GM21381 (cell line): ENCODE measurements at regions not wholly inside any gene's neighbourhood (a gene's known extent, or its start where the extent isn't known, plus 50 kb on each side); places are given as distances from the start of the nearest gene placed in this dataset.

Experiments used
- ATAC-seq: cut with Tn5 transposase; IDR thresholded peaks from one replicate; pipeline ENCODE4 v1.9.1; 2021; ENCODE audit warnings: mild to moderate bottlenecking, moderate library complexity; ENCODE audit not compliant: unreplicated experiment

DNA sequence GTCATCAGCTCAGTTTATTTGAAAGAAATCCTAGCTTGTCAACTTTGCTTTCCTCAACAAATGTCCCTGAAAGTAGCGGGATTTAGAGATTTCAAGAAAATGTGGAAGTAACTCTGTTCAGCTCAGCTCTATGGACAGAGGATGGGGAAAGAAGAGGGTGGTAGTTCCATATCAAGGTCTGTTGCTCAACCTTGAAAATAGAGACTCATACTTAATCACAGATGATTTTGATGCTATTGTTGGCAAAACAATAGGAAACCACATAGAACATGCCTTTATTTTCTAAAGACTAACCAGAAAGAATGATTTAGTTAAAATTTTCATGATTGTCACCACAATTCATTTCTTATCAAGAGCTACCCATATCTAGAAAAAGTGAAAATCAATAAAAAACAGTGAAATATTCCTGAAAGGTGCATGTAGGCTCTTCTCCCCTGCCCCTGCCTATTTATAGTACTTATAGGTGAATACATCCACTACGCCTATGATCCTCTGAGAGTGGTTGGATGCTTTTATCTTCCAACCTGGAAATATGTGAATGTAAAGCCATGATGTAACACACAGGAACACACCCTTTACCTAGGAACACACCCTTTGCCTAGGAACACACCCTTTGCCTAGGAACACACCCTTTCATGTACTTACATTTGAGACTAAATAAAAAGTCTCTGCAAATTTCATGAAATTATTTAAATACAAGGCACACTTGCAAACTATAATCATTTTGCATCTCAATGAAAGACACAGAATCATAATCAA, 65.8 kb downstream of the ETAA1 start:
- ATAC-seq = no peak

GRCh38 chr2:67463810-67464209, 66.7 kb downstream of the ETAA1 start:
- ATAC-seq = no peak

DNA sequence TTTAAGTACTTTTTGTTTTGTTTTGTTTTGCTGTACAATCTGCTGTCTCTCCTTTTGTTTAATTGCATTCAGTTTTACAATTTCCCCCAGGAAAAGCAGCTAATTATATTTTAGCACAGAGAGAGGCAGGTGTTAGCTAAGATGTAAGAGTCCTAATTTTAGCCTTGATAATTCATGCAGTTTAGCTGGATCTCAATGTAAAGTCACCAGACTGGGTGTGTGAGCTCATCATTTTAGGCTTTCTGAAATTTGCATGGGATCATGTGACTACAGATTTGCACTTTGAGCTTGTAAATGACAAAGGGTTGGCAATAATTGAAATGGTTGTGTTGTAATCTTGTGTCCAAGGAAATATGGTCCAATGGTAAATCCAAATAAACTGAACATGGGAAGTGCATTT, 68.5 kb downstream of the ETAA1 start:
- no peak for ATAC-seq

- ATAC-seq = no peak
These were observed 69.6 kb downstream of the ETAA1 start for GRCh38 chr2:67466734-67467133.

DNA sequence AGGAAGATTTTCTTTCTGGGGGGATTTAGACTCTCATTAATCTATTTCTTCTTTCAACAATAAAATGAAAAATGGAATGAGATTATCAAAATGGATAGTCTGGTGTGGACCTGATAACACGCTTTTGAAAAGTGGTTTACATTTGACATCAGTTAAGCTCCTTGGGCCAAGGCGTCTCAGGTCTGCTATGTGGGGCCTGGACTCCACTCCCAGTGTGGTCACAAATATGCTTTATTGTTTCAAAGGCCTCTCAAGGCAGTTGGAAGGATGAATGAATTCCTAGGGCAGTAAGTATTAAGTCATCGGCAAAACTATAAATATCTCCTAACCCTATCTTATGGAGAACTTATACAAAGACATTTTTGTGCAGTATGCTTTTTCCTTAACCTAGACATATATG, 74.5 kb downstream of the ETAA1 start:
- no peak for ATAC-seq

- ATAC-seq = no peak
These were observed 80.0 kb downstream of the ETAA1 start for GRCh38 chr2:67476809-67477790.

- ATAC-seq = no peak
These were observed 82.1 kb downstream of the ETAA1 start for GRCh38 chr2:67479261-67479660.

DNA sequence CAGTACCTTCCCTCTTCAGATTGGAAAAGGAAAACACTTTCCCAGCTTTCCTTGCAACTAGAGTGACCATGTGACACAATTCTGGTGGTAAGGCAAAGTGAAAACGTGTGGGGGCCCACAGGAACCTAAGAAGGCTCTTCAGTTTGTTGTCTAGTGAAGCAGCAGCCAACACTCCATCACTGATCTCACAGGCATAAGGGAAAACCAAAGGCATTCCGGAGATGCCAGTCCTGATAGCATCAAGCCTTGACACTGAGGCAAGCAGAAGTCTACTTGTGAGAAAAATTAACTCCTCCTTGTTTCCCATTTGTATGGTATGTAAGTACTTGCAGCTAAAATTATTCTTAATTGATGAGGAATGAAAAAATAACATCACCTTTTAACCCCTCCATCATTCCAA, 88.3 kb downstream of the ETAA1 start:
- no peak for ATAC-seq

- no peak for ATAC-seq
These were observed 89.1 kb downstream of the ETAA1 start for GRCh38 chr2:67486041-67486796.

DNA sequence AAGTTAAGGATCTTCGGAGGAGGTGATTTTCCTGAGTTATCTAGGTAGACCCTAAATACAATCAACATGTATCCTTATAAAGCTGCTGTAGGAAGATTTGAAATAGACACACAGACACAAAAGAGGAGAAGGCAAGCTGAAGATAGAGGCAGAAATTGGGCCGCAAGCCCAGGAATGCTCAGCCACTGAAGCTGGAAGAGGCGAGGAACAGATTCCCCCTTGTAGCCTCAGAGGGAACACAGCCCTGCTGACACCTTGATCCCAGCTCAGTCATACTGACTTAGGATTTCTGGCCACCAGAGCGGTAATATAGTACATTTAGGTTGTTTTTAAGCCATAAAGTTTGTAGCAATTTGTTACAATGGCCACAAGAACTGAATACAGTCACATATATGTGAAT, 90.9 kb downstream of the ETAA1 start:
- ATAC-seq = no peak

- no peak for ATAC-seq
These were observed 92.3 kb downstream of the ETAA1 start for GRCh38 chr2:67489396-67489795.

DNA sequence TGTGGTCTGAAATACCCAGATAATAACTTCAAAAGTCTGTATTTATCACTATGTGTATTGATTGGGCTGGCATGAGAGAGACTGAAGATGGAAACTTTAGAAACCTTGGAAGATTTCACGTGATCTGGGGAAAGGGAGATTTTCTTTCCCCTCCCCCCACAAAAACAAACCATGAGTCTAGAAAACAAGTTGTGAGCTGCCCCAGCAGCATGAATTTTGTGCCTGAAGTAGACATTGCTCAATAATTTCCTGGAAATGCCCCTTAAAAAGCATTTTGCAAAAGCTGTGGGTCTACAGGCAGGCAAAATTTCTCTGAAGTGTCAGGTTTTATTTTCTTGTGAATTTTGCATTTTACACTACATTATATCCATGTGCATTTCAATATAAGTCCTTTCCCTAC, 101.8 kb downstream of the ETAA1 start:
- no peak for ATAC-seq

GRCh38 chr2:67499989-67500388, 102.9 kb downstream of the ETAA1 start:
- ATAC-seq = no peak

- ATAC-seq = no peak
These were observed 103.4 kb downstream of the ETAA1 start for GRCh38 chr2:67500541-67500940.

DNA sequence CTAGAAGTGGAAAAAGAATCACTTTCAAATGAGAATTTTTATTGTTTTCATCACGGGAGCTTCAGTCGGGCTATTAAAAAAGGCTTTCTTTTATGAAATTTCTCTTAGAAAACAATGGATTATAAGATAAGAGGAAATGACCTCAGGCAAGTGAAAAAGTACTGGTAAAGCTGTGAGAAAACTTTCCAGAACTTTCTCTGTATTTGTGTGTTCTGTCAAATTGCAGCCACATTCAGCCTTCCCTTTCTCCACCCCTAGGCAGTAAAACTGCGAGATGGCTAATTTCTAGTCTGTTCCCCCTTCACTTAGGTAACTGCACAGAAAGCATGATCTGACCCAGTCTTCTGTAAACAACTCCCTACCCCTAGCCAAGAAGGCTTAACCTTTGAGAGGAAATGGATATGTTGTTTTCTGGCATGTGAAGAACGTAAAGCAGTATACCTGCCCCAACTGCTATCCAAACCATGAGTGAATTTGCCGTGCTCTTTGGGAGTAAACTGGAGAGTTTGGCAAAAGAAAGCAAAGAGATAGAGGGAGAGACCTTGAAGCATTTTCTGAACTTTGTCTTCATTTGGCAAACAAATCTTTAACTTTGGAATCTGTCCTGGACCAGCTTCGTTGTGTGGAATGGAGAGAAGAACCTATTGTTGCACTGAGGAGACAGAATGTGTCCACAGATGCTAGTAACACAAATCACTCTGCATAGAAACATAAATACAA, 105.4 kb downstream of the ETAA1 start:
- no peak for ATAC-seq

- no peak for ATAC-seq
These were observed 106.1 kb downstream of the ETAA1 start for GRCh38 chr2:67503066-67503795.

GRCh38 chr2:67510745-67511144, 113.6 kb downstream of the ETAA1 start:
- no peak for ATAC-seq

- ATAC-seq = no peak
These were observed 117.4 kb downstream of the ETAA1 start for GRCh38 chr2:67514515-67514914.

- ATAC-seq = no peak
These were observed 117.9 kb downstream of the ETAA1 start for GRCh38 chr2:67515056-67515455.

GRCh38 chr2:67515538-67515937, 118.4 kb downstream of the ETAA1 start:
- no peak for ATAC-seq
